SIG-M5 treated with dmso at 0.1 percent for 504 hours (cell line): ENCODE measurements at regions not wholly inside any gene's neighbourhood (a gene's known extent, or its start where the extent isn't known, plus 50 kb on each side); places are given as distances from the start of the nearest gene placed in this dataset.
"Not testable (repeated sequence)": the region's sequence is repeated elsewhere in the genome, so short reads cannot be mapped to it uniquely, and the experiment has no call there.

Experiments
- DNase-seq: peaks from one replicate; lab custom pipeline; 2025; ENCODE audit not compliant: unreplicated experiment; lab: John Stamatoyannopoulos, UW

- no peak for DNase-seq
Observed at GRCh38 chr3:187540847-187541246, 129.3 kb downstream of the SST start.

- DNase-seq: no peak
Observed at GRCh38 chr3:187536185-187536584, 134.0 kb downstream of the SST start.

DNA sequence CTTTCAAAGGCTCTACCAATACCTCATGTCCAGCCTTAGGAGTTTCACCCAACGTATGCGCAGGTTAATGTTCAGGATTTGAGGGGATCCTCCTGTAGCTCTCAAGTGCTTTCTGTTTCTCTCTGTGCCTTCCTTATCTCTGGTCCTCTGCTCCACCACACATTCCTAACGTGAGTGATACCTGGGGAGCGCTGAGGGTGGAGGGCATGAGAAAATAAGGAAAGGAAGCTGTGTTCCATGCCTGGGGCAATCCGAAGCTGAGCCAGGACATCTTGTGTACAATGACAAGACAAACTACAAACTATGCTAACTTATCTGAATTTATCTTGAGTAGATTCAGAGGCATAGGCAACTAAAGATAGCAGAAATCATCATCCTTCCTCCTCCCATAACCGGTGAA, 136.4 kb downstream of the SST start:
- no peak for DNase-seq

DNA sequence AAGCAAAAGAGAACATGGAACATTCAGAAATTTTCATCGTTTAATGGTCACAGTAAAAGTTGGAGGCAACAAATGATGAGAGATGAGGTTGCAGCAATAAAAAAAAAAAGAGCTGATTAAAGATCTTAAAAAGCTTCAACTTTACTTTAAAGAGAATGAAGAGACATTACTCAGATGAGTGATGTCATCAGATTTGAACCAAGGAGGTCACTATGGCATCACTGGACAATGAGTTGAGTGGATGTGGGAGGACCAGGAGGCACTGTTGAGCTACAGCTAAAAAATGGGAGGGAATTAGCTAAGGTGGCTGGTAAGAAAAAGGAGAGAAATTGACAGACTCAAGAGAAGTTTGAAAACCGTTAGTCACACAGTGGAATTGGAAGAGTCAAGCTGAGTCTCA, 138.4 kb downstream of the SST start:
- no peak for DNase-seq

DNA sequence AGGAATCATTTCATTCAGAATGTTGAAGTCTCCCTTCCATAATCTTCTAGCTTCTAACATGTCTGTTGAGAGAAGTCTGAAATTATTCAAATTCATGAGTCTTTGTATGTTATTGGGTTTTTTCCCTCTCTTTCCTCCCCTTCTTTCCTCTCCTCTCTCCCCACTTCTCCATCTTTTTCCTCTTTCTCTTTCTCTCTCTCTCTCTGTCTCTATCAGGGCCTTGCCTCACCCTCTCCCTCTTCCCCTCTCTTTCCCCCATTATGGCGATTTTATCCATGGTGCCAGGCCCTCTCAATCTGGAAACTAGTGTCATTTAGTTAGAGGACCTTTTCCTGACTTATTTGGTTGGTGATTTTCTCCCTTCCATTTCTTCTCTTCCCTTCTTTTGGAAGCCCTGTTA, 147.3 kb downstream of the SST start:
- DNase-seq: no peak

- peak; percentile 8 for DNase-seq
Observed at GRCh38 chr3:187522293-187522692, 147.9 kb downstream of the SST start.

GRCh38 chr3:187521546-187521945, 148.6 kb downstream of the SST start:
- DNase-seq: no peak

- no peak for DNase-seq
Observed at GRCh38 chr3:187520027-187520945, 149.9 kb downstream of the SST start.

DNA sequence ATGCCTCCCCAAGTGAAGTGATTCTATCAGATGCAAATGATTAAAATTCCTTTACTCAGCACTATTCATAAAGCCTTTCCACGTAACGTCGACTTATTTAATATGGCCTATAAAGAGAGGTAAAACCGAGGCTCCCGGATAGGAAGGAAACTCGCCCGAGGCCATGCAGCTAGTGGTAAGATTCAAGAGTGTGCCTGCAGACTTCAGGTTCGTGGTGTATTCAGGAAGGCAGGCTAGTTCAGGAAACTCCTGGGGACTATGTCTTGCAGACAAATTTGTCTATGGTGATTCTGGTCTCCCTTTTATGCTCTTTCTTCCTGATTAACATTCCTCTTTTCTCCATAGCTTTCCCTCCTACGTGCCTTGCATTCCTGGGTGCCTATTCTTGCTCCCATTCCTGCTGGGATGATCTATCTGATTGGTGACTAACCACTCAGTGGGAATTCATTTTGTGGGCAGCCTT, 150.7 kb downstream of the SST start:
- DNase-seq: no peak

GRCh38 chr3:187518616-187519015, 150.4 kb downstream of the RTP4 start:
- DNase-seq: no peak

DNA sequence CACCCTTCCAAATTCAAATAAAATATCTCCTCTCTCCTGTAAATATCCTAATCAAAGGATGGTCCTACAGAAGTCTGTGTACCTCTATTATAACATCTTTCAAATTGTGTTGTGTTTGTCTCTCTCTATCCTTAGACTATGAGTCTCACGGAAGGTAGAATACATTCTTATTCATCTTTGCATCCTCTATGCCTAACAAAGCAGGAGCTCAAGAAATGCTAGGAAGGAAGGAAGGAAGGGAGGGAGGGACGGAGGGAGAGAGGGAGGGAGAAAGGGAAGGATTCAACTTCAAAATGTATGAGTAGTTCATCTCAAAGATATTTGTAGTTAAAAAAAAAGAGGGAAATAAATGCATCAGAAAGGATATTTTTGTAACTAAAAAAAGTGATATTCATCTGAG, 150.0 kb downstream of the RTP4 start:
- DNase-seq: no peak

DNA sequence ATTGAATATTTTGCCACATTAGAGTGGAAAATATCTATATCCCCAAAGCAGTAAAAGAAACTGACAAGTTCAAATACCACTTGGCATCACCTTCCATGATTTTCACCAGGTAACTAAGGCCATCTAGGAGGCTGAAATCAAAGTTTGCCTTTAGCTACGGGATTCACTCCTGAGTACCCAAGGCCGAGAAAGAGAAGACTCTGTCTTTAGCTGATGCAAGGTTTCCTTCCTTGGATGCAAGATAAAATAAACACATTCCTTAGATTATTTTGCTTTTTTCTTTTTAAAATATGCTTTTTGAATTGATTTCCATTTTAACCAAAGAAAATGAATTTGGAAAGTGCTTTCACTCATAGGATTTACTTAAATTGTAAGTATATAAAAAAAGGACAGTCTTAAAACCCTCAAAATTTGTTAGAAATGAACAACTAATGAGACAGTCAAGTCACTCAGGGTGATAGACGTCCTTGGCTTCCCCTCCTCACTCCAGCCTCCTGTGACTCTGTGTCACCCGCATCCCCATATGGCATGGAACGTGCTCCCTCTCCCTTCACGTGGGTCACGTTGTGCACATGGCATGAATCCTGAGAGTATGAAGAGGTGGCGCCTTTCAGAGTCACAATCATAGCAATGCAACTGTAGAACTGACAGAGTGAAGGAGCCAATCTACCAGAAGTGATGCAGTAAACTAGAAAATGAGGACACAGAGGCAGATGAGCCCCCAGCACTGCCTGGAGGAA, 148.4 kb downstream of the RTP4 start:
- DNase-seq: no peak

- DNase-seq: no peak
Observed at GRCh38 chr3:187507905-187508304, 139.7 kb downstream of the RTP4 start.

- DNase-seq: no peak
Observed at GRCh38 chr3:187507266-187507665, 139.1 kb downstream of the RTP4 start.

DNA sequence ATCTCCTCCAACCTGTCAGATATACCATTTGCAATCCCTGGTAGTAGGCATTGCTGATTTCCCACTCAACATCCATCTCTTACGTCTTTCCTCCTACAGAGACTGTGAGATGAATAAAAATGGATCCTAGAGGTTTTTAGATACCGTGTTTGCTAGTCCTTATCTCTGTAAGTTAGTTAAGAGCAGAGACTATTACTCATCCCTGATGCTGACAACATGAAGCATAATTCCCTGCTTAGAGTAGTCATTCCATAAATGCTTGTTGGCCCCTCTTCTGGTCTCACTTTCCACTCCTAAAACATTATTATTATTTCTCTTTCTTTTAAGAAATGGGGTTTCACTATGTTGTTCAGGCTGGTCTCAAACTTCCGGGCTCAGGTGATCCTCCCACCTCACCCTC, 136.2 kb downstream of the RTP4 start:
- DNase-seq: no peak

DNA sequence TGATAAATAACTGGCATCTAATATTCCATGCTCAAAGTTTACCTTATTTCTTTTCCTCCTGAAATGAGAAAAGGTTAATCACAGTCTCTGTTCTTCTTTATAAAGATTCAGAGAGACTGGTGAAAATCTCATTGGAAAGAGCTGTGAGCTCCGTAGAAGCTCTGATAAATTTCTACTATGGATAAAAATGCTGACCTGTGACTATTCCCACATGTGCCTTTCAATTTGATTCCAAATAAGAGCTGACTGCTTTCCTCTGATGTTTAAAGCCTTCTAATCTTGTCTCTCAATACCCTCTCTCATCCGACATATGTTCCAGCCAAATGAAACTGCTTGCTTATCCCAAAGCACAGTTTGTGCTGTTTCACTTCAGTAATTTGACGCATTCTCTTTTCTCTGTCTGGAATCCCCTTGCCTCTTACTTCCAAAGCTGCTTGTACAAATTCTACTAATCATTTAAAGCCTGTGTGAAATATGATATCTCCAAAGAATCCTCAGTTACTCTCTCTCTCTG, 130.1 kb downstream of the RTP4 start:
- DNase-seq: no peak

- DNase-seq: no peak
Observed at GRCh38 chr3:187497052-187497451, 128.9 kb downstream of the RTP4 start.

GRCh38 chr3:187494056-187494455, 125.9 kb downstream of the RTP4 start:
- not testable (repeated sequence) for DNase-seq

GRCh38 chr3:187491371-187491770, 123.2 kb downstream of the RTP4 start:
- no peak for DNase-seq

GRCh38 chr3:187490366-187490765, 122.2 kb downstream of the RTP4 start:
- DNase-seq: no peak

DNA sequence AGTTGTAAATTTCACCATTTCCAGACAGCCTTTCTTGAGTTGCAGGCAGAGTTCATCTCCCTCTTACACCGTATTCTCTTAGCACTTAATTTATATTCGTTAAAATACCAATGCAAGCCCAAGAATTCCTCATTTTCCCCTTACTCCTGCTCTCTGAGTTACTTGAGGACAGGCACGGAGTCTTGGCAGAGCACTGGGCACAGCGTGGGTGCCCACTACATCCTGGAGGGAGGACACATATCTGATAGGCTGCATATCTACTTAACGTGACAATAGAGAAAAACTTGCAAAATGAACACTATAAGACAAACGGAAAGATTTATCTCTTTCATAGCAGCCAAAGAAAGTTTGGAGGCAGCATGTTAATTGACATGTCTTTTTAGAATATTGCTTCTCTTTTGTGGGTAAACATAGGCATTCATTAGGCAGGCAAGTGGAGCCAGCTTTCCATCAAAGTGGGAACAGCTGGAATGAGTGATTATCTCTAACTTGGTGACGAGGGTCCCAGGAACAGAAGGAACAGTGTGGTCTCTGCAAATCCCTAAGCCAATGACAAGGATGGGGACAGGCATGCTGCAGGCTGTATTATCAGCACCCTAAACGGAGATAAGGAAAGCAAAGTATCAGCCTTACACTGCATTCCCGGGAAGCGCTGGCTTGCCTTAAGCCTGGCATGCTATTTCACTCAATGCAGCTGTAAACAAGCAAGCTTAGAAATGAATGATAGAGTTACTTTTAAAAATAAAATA, 116.5 kb downstream of the RTP4 start:
- no peak for DNase-seq
